ENCODE measurements at regions not wholly inside any gene's neighbourhood (a gene's known extent, or its start where the extent isn't known, plus 50 kb on each side); places are given as distances from the start of the nearest gene placed in this dataset.
A peak's percentile ranks its signal among the peaks of the same experiment; 100 is the strongest.
"Not testable (repeated sequence)": the region's sequence is repeated elsewhere in the genome, so short reads cannot be mapped to it uniquely, and the experiment has no call there.

GRCh38 chr7:65264258-65264657 lies 109.4 kb upstream of the ZNF92 start:
- H3K4me3 ChIP-seq (ENCODE audit: low read depth, poor library complexity, severe bottlenecking): no peak overlapping the region
- intact Hi-C loops (cut with DNase I; ENCODE audit: low total_unique reads): no loop called here
- WGBS, 2 donors: 79 to 81% methylated on average over 3 to 4 of the region's 5 CpGs
- TF ChIP-seq POLR2A (IDR thresholded peaks at IDR 0.05): no peak
- TF ChIP-seq, protein P1, sequence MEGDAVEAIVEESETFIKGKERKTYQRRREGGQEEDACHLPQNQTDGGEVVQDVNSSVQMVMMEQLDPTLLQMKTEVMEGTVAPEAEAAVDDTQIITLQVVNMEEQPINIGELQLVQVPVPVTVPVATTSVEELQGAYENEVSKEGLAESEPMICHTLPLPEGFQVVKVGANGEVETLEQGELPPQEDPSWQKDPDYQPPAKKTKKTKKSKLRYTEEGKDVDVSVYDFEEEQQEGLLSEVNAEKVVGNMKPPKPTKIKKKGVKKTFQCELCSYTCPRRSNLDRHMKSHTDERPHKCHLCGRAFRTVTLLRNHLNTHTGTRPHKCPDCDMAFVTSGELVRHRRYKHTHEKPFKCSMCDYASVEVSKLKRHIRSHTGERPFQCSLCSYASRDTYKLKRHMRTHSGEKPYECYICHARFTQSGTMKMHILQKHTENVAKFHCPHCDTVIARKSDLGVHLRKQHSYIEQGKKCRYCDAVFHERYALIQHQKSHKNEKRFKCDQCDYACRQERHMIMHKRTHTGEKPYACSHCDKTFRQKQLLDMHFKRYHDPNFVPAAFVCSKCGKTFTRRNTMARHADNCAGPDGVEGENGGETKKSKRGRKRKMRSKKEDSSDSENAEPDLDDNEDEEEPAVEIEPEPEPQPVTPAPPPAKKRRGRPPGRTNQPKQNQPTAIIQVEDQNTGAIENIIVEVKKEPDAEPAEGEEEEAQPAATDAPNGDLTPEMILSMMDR (IDR thresholded peaks at IDR 0.05): no peak
- DNase-seq (ENCODE audit: low spot score in 2 of 2): no peak

- DNase-seq (ENCODE audit: low spot score in 2 of 2); H3K4me3 ChIP-seq (ENCODE audit: low read depth, poor library complexity, severe bottlenecking); intact Hi-C loops (cut with DNase I; ENCODE audit: low total_unique reads): not testable (repeated sequence)
- 11 to 50% methylated on average over 1 to 3 of the region's 6 CpGs for WGBS, 2 donors
These were observed 113.0 kb upstream of the ZNF92 start for GRCh38 chr7:65260673-65261072.

DNA sequence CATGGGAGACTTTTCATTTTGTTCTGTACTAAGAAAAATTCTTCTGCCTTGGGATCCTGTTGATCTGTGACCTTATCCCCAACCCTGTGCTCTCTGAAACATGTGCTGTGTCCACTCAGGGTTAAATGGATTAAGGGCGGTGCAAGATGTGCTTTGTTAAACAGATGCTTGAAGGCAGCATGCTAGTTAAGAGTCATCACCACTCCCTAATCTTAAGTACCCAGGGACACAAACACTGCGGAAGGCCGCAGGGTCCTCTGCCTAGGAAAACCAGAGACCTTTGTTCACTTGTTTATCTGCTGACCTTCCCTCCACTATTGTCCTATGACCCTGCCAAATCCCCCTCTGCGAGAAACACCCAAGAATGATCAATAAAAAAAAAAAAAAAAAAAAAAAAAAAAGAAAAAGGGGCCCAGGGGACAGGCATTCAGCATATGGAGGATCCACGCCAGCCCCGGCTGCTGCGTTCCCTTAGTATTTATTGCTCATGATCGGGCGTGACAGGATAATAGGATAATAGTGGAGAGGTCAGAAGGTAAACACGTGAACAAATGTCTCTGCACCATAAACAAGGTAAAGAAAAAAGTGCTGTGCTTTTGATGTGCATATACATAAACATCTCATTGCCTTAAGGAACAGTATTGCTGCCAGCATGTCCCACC lies 113.7 kb upstream of the ZNF92 start:
- 17 to 26% methylated on average over 6 of the region's 10 CpGs for WGBS, 2 donors
- H3K4me3 ChIP-seq (ENCODE audit: low read depth, poor library complexity, severe bottlenecking); DNase-seq (ENCODE audit: low spot score in 2 of 2); intact Hi-C loops (cut with DNase I; ENCODE audit: low total_unique reads): not testable (repeated sequence)

GRCh38 chr7:65254061-65254460 lies 119.6 kb upstream of the ZNF92 start:
- DNase-seq (ENCODE audit: low spot score in 2 of 2): no peak
- TF ChIP-seq, protein P1 (IDR thresholded peaks at IDR 0.05): no peak
- no peak for TF ChIP-seq POLR2A (IDR thresholded peaks at IDR 0.05)
- no peak overlapping the region for H3K4me3 ChIP-seq (ENCODE audit: low read depth, poor library complexity, severe bottlenecking)
- intact Hi-C loops (cut with DNase I; ENCODE audit: low total_unique reads): no loop called here
- WGBS, 2 donors: 87 to 88% methylated on average over 1 of the region's 1 CpG

DNA sequence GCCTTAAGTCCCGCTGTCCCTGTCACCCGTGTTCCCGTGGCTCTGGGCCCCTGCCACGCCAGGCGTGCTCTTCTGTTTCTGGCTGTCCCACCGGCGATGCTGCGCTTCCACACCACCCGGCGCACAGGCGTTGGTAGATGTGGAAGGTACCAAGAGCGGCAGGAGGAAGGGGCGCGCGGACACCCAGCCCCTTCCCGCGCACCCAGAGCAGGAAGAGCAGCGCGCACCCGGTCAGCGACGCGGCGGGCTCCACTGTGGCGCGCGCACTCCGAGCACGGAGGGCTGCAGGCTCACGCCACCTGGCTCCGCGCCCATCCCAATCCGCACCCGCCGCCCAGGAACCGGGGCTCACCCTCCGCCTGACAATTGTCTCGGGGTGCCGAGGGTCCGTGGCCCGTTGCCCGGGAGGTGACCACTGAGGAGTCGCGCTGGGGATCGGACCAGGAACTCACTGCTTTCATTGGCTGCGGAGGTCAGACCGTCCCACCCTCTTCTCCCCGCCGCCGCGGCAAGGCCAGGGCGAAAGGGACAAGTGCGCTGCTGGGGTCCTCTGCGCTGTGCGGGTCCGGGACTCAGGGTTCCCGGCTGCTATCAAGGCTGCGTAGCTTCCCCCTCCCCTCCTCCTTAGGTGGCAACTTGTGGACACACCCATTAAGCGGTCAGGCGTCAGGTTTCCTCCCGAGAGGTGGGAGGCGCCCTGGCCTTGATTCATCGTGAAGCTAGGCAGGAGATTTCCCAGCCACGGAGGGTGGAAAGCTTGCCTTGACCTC lies 121.6 kb upstream of the ZNF92 start:
- no peak for TF ChIP-seq POLR2A (IDR thresholded peaks at IDR 0.05)

DNA sequence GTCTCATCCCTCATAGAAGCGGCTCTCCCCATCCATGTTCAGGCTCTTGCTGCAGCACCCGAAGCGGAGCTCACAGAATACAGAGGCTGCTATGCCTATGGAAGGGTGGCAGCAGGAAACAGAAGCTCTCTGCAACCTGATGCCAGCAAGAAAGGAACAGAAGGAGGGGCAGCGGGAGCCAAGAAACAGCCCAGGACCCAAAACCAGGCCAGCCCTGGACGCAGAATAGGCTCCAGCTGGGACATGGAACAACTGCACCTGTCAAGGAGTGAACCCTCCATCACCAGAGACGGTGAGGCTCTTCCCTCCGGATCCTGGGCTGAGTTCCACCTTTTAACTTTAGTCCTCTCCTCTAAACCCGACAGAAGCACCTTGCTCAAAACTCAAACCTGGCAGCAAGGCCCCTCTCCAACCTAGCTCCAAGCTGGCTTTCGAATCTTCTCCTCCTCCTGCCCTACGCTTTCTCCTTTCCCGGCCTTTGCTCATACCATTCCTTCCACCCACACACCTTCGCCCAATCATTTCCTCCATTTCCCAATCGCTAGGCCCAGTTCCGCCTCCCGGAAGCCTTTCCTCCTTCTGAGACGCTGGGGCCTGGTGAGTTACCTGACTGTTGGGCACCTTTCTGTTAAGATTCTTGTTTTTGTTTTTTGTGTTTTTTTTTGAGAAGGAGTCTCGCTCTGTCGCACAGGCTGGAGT lies 122.8 kb upstream of the ZNF92 start:
- 93 to 95% methylated on average over 18 of the region's 18 CpGs for WGBS, 2 donors
- peak in 1 of 2 donors; percentile 58 for DNase-seq (ENCODE audit: low spot score in 2 of 2)
- intact Hi-C loops (cut with DNase I; ENCODE audit: low total_unique reads): no loop called here
- no peak overlapping the region for H3K4me3 ChIP-seq (ENCODE audit: low read depth, poor library complexity, severe bottlenecking)
- TF ChIP-seq POLR2A (IDR thresholded peaks at IDR 0.05): no peak
- TF ChIP-seq, protein P1 (IDR thresholded peaks at IDR 0.05): no peak

More for the DNA sequence above, 121.6 kb upstream of the ZNF92 start:
- DNase-seq (ENCODE audit: low spot score in 2 of 2): peak in 1 of 2 donors; percentile 84
- H3K4me3 ChIP-seq (ENCODE audit: low read depth, poor library complexity, severe bottlenecking): peak overlapping the region; percentile 38
- intact Hi-C loops (cut with DNase I; ENCODE audit: low total_unique reads): no loop called here
- WGBS, 2 donors: 0 to 1% methylated on average over 24 to 54 of the region's 64 CpGs

- TF ChIP-seq POLR2A (IDR thresholded peaks at IDR 0.05): no peak
- TF ChIP-seq, protein P1 (IDR thresholded peaks at IDR 0.05): no peak
- intact Hi-C loops (cut with DNase I; ENCODE audit: low total_unique reads): no loop called here
- no peak for DNase-seq (ENCODE audit: low spot score in 2 of 2)
- WGBS, 2 donors: 64 to 76% methylated on average over 3 of the region's 3 CpGs
- no peak overlapping the region for H3K4me3 ChIP-seq (ENCODE audit: low read depth, poor library complexity, severe bottlenecking)
These were observed 123.4 kb upstream of the ZNF92 start for GRCh38 chr7:65250216-65250615.

Measured in lower leg skin (tissue), 4 donors.